PFSK-1 (cell line): ENCODE measurements at regions not wholly inside any gene's neighbourhood (a gene's known extent, or its start where the extent isn't known, plus 50 kb on each side); places are given as distances from the start of the nearest gene placed in this dataset.

ENCODE experiments used
- FOXP2 ChIP-seq: optimal IDR thresholded peaks from 2 replicates; pipeline ENCODE3; 2011; ENCODE audit warnings: borderline replicate concordance, control low read depth, inconsistent platforms; ENCODE audit not compliant: insufficient read depth; ENCODE audit errors: extremely low read length, extremely low read depth
- POLR2AphosphoS5 ChIP-seq: IDR thresholded peaks from 2 replicates; pipeline ENCODE4 v1.6.1; 2012; ENCODE audit warnings: low read depth, mild to moderate bottlenecking, control low read depth, low read length, moderate library complexity
- REST ChIP-seq, 2 experiments: IDR thresholded peaks; 2 replicates each; pipeline versions ENCODE4 v1.6.1 to v1.8.0; 2011 to 2012; ENCODE audit warnings: low read depth in 2 of 2, low read length in 2 of 2, control low read depth in 1 of 2, inconsistent platforms in 1 of 2, mild to moderate bottlenecking in 1 of 2, moderate library complexity in 1 of 2; ENCODE audit not compliant: insufficient read depth in 1 of 2
- SIN3A ChIP-seq: IDR thresholded peaks from 2 replicates; pipeline ENCODE4 v1.6.1; 2012; ENCODE audit warnings: mild to moderate bottlenecking, low read length, moderate library complexity, borderline replicate concordance; ENCODE audit not compliant: insufficient read depth
- TAF1 ChIP-seq: IDR thresholded peaks from 2 replicates; pipeline ENCODE4 v1.6.1; 2012; ENCODE audit warnings: low read length, control low read depth, borderline replicate concordance; ENCODE audit not compliant: insufficient read depth

GRCh38 chr4:147163311-147163710 lies 217.6 kb upstream of the TTC29 start:
- TF ChIP-seq TAF1 (no peak), POLR2AphosphoS5 (no peak), REST (IDR thresholded peaks at IDR 0.05; ENCODE audit: insufficient read depth in 1 of 2, low read depth in 2 of 2, low read length in 2 of 2) (no peak), SIN3A (no peak), FOXP2 (no peak)
